GM12892 (cell line): ENCODE measurements at regions not wholly inside any gene's neighbourhood (a gene's known extent, or its start where the extent isn't known, plus 50 kb on each side); places are given as distances from the start of the nearest gene placed in this dataset.

Experiments used
- DNase-seq: peaks from one replicate; pipeline ENCODE4 v3.0.0; 2011; ENCODE audit not compliant: insufficient read length
- FAIRE-seq: peaks from 2 replicates; lab custom pipeline; 2011; peaks lifted over from hg19 to GRCh38; lab: Jason Lieb, UNC
- POLR2A ChIP-seq: IDR thresholded peaks from 2 replicates; pipeline ENCODE4 v1.6.1; 2011; ENCODE audit warnings: low read depth, low read length, control low read depth
- POLR2AphosphoS5 ChIP-seq: IDR thresholded peaks from 2 replicates; pipeline ENCODE4 v1.6.1; 2011; ENCODE audit warnings: low read depth, low read length, control low read depth
- TAF1 ChIP-seq: IDR thresholded peaks from 2 replicates; pipeline ENCODE4 v1.6.1; 2011; ENCODE audit warnings: low read depth, mild to moderate bottlenecking, control low read depth, low read length, borderline replicate concordance

DNA sequence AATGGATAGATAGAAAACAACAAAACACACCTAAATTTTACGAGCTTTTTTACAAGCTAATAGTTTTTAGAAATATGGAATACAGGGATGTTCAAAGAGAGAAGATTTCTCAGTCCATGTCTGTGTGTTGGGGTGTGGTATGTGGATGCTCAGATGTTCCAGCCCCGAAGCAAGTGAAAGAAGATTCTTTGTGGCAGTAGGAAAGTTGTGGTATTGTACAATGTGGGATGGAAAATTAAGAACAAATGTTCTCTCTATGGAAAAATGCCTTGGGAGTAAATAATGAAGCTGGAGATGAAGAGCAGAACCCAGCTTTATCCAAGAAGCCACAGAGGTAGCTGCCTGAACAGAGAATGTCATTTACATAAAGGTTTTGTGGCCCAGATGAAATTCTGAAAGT, 150.3 kb upstream of the PRKD1 start:
- FAIRE-seq (no peak), DNase-seq (no peak)
- TF ChIP-seq POLR2A, result no peak
- no peak for TF ChIP-seq POLR2AphosphoS5
- TF ChIP-seq TAF1, result no peak

DNA sequence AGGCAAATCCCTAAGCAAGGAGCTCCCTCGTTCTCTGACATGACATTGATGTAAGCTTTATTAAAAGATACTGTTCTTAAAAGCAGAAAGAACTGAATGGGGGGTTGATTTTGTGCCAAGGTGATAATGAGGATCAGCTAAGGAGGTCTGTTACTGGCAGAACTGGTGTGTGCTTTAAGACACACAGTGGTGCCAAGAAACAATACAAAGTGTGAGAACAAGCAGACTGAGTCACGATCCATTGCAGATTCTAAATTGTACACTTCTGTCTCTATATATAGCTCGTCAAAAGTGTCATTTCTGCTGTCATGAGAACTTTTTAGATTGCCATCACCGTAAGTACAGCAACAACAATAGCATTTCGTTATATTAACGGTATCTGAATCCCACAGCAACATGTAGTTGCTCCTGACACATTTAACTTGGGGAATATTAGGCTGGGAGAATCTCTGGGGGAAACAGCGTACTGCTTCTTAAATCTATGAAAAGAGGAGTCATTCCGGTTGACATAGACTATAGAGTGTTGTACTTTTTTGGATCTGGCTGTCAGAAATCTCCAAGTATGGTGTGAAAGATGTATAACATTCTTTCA, 151.3 kb upstream of the PRKD1 start:
- no peak for TF ChIP-seq TAF1
- DNase-seq (no peak), FAIRE-seq (no peak)

DNA sequence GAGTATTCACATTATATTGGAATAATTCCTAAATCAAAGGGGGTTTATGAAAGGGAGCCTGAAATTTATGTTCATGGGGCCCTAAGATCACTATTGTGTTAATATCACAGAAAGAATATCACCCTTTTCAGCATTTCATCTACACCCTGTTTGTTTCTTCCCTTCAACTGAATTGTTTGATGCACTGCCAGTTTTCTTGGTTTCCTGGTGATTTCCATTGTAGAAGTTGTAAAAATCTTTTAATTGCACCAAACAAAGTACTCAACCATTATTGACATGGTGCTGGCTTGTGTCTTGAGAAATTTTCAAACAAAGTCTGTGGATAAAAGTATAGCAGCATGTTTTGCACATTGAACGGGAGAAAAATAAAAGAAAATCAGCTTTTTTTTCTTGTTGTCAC, 154.8 kb upstream of the PRKD1 start:
- no peak for DNase-seq
- FAIRE-seq, result no peak
- no peak for TF ChIP-seq POLR2AphosphoS5
- no peak for TF ChIP-seq POLR2A
- no peak for TF ChIP-seq TAF1

DNA sequence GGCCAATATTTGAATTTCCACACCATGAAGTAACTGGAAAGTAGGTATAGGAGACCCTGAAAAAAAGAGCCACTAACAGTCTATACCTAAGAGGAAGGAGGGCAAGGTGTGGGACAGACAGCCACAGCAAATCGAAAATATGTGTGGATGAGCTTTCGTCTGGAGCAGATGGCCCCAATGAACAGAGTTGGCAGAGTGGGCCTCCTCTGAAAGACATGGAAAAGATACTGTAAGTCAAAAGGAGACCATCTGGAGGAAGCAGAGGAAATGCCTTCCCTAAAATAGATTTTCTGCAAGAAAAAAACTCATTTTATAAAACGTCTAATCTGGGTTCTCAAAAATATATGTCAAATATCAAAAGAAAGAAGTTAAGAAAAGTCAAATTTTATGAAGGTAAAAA, 157.2 kb upstream of the PRKD1 start:
- FAIRE-seq, result no peak
- TF ChIP-seq POLR2A, result no peak
- TF ChIP-seq TAF1, result no peak
- no peak for TF ChIP-seq POLR2AphosphoS5
- no peak for DNase-seq

DNA sequence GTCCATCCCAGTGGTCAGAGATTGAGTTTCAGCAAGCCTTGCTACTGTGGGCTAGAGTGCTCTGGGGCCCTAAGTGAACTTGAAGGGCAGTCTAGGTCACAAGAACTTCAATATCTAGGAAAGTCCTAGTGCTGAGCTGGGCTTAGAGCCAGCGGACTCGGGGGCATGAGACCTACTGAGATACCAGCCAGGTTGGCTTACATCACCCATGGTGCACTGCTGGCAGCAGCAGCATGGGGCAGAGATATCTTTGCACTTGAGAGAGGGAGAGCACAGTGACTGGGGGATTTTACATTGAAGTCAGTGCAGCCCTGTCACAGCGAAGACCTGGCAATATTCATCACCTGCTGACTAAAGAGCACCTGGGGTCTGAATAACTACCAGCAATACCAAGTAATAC, 158.3 kb upstream of the PRKD1 start:
- FAIRE-seq (no peak), DNase-seq (no peak)
- no peak for TF ChIP-seq POLR2A
- no peak for TF ChIP-seq TAF1
- no peak for TF ChIP-seq POLR2AphosphoS5

DNA sequence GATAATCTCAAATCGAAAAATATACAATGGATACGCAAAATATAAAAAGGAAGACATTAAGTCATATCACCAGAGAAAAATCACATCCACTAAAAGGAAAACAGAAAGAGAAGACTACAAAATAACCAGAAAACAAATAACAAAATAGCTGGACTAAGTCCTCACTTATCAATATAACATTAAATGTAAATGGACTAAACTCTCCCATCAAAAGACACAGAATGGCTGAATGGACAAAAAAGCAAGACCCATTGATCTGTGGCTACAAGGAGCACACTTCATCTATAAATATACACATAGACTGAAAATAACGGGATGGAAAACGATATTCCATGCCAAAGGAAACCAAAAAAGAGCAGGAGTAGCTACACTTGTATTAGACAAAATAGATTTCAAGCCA, 161.0 kb upstream of the PRKD1 start:
- DNase-seq (no peak), FAIRE-seq (no peak)
- TF ChIP-seq POLR2A (no peak), TAF1 (no peak), POLR2AphosphoS5 (no peak)

DNA sequence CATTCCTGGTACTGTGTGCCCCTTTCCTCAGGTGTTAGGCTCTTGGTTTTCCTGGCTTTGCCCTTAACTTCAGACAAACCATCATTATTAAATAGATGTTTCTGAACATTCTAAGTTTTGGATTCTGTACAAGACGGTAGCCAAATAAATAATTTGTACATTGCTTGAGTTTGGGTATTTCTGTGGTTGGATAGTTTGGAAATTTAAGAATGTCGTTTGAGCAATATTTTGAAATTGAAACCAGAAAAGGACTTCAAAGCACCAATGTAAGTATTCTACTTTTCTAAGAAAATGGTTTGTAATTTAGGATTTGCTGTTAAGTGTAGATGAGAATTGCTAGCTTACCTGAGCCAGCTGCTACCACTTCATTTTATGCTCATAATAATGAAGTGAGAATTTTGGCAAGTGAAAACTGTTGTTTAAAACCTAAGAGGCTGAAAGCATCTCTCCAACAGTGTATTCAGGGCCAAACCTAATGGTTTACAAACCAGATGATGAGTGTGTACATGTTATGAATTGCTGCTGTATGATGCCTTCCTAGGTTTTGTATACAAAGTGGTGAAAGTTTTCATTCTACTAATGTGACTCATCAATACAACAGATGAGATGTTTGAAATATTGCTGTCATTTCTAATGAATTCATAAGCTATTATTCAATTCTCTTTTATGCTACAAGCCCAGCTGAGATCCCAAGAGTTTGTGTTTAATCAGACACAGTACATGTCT, 181.5 kb upstream of the PRKD1 start:
- DNase-seq, result no peak
- FAIRE-seq, result no peak
- TF ChIP-seq TAF1 (no peak), POLR2A (no peak), POLR2AphosphoS5 (no peak)

DNA sequence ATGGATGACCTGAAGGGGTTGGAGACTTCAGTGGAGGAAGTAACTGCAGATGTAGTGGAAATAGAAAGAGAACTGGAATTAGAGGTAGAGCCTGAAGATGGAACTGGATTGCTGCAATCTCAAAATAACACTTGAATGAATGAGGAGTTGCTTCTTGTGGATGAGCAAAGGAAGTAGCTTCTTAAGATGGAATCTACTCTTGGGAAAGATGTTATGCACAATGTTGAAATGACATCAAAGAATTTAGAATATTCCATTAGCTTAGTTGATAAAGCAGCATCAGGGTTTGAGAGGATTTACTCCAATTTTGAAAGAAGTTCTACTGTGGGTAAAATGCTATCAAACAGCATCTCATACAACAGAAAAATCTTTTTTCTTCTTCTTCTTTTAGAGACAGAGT, 186.4 kb upstream of the PRKD1 start:
- no peak for FAIRE-seq
- no peak for DNase-seq

DNA sequence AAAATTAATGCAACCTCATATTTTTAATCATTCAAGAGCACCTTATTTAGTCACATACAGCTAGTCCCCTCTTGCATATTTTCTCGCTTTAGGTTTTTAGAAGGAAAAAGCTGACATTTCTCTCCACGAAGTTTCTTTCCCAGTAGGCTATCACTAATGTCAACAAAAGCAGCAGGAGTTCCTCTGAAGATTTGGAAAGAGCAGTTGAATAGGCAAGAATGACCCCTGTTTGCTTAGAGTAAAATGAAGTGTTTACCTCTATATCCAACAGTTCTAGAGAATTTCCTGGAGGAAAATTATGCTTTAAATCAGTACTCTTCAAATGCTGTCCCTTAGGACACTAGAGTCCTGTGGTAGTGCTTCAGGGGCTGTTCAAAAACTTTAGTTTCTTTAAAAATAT, 188.1 kb upstream of the PRKD1 start:
- DNase-seq, result no peak
- TF ChIP-seq TAF1 (no peak), POLR2A (no peak), POLR2AphosphoS5 (no peak)
- FAIRE-seq, result no peak

More for the DNA sequence above, 186.4 kb upstream of the PRKD1 start:
- no peak for TF ChIP-seq POLR2AphosphoS5
- no peak for TF ChIP-seq POLR2A

DNA sequence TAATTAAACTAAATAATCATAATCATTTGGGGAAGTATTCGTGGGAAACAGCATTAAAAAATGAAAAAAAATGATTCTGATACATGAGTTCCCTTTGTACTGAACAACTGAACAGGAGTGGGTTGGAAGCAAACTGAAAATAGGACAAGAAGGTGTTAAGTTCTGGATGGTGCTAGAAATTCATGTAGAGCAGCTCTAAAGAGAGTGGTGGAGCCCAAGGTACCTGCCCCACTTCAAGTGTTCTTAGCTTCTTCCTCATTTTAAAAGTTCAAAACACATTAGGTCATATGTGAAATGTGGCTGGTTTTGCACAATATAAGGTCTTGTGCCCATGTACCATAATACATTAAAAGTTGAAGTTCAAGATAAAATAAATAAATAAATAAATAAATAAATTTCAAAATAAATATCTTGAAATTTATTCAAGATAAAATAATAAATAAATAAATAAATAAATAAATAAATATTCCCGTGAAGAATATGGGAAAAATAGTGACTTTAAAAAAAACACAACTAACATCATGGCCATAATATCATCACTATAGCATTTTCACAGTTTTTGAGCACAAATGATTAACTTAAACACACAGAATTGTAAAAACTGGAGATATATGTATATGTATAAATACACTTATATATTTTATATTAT, 191.5 kb upstream of the PRKD1 start:
- DNase-seq (no peak), FAIRE-seq (no peak)
- no peak for TF ChIP-seq POLR2AphosphoS5
- no peak for TF ChIP-seq TAF1
- no peak for TF ChIP-seq POLR2A

DNA sequence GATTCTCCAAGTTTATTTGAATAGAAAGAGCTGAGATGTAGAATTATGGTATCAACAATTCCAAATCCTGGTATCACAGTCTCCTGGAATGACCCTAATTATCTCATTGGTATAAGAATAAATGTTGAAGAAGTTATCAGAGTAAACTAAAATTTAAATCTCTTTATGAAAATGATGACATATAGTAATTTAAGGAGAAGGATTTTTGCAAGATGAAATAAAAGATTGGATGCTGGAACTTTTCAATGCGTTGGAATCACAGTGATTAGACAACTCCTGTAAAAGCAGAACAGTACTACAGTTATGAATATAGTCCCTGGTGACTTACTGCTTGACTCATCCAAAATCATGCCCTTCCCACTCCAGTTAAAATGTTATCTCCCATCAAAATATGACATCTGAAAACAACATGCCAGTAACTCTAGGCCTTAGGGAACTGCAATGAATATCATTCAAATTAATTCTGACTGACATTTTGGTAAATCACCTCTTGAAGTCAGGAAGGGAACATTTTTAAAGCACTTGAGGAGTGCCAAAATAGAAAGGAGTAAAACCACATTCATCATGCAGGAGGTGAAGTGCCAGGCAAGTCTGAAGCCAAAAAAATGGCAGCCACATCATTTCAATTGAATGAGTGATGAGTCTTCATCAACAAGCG, 197.8 kb upstream of the PRKD1 start:
- TF ChIP-seq POLR2A (no peak), TAF1 (no peak), POLR2AphosphoS5 (no peak)
- DNase-seq (no peak), FAIRE-seq (no peak)
